HG03095 (cell line): ENCODE measurements at regions not wholly inside any gene's neighbourhood (a gene's known extent, or its start where the extent isn't known, plus 50 kb on each side); places are given as distances from the start of the nearest gene placed in this dataset.
"Not testable (repeated sequence)": the region's sequence is repeated elsewhere in the genome, so short reads cannot be mapped to it uniquely, and the experiment has no call there.

Experiments
- ATAC-seq: cut with Tn5 transposase; IDR thresholded peaks from one replicate; pipeline ENCODE4 v1.9.1; 2021; ENCODE audit warnings: moderate library complexity; ENCODE audit not compliant: unreplicated experiment

DNA sequence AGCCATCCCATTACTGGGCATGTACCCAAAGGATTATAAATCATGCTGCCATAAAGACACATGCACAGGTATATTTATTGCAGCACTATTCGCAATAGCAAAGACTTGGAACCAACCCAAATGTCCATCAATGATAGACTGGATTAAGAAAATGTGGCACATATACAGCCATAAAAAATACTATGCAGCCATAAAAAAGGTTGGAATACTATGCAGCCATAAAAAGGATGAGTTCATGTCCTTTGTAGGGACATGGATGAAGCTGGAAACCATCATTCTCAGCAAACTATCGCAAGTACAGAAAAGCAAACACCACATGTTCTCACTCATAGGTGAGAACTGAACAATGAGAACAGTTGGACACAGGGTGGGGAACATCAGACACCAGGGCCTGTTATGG is 151.5 kb downstream of the PLK2 start:
- ATAC-seq, result not testable (repeated sequence)

DNA sequence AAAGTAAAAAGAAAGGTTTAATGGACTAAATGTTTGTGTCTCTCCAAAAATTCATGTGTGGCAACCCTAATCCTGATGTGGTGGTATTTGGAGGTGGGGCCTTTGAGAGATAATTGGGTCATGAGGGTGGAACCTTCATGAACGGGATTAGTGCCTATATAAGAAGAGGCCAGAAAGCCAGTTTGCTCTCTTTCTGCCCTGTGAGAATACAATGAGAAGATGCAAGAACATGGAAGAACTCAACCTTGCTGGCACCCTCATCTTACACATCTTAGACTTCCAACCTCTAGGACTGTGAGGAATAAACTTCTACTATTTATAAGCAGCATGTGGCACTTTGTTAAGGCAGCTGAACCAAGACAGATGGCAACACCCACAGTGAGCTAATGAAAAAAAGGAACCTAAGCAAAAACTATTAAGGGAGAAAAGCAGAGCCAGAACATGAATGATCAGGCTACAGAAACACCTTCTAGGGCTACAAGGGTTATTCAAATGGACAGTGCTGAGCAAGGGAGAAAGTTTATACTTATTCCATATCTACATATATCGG is 159.5 kb downstream of the PLK2 start:
- no peak for ATAC-seq

DNA sequence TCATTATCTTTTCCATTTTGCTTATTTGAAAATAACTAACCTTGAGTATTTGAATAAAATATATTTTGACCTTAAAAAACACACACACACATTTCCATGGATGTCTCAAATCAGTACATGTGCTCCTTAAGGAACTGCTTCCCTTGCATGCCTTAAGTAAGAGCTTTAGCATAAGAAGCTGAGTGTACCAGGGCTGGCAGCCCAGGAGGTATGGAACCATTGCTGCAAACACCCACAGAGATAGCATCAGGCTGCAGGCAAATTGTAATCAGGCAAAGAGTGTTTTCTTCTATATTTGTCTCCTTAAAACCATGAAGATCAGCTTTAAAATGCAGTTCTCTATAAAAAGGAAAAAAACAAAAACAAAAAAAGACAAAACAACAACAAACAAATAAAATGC is 160.6 kb downstream of the PLK2 start:
- ATAC-seq, result no peak

DNA sequence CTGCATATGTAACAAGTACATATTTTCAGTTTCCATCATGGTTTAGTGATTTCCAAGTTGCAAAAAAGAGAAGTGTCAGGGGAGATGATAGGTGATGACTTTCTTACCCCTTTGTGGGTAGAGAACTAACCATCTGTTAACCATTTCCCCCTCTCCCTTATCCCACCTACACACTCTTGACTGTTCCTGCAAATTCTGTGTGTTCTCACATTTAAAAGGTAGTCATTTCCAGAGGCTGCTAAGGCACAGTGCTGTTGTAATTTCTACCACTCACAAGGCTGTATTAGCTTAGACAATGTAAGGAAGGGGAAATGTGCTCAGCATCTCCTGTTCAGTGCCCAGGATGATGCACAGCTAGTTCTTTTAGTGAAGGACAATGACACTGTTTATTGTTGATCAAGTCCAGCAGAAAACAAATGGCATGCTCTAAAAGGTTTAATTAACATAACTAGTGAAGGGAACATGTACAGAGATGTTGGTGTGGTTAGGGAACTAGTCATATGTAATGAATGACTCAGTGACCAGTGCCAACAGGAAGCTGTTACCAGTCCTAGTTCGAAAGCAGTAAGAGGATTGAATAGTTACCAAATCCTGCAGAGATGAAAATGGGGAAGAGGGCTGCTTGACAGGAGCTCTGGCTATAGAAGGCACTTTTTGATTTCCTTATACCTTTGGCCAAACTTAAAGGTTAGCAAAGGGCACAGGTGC is 165.1 kb downstream of the PLK2 start:
- peak; percentile 46 for ATAC-seq

DNA sequence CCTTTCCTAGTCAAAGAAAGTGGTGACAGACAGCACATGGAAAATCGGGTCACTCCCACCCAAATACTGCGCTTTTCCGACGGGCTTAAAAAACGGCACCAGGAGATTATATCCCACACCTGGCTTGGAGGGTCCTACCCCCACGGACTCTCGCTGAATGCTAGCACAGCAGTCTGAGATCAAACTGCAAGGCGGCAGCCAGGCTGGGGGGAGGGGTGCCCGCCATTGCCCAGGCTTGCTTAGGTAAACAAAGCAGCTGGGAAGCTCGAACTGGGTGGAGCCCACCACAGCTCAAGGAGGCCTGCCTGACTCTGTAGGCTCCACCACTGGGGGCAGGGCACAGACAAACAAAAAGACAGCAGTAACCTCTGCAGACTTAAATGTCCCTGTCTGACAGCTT is 171.6 kb downstream of the PLK2 start:
- not testable (repeated sequence) for ATAC-seq

DNA sequence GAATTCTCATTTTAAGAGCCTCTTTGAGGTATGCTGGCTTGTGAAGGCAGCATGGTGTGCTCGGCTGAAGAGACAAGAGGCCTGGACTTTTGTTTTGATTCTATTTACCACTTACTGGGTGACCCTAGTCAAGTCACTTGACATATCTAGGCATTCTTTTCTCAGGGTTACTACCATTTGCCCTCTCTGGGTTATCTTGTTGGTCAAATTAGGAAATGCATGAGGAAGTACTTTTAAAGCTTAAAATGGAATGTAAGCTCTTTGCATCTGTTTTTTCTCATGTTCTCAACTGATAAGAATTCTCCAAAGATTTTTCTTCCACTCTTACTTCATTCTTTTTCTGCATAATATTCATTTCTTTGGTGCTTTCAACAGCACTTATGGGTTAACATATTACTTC is 173.1 kb downstream of the PLK2 start:
- no peak for ATAC-seq

DNA sequence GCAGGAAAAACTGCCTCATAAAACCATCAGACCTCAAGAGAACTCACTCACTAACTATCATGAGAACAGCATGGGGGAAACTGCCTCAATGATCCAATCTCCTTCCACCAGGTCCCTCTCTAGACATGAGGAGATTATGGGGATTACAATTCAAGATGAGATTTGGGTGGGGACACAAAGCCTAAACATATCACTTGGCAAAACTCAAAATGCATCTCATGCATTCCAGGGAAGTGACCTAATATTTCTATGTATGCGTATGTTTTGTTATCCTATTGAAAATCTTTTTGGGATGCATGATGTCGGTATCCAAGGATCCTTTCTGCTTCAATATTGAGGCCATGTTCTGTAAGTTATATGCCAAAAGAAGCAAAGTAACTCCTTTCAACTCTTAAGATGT is 174.0 kb downstream of the PLK2 start:
- ATAC-seq, result no peak

DNA sequence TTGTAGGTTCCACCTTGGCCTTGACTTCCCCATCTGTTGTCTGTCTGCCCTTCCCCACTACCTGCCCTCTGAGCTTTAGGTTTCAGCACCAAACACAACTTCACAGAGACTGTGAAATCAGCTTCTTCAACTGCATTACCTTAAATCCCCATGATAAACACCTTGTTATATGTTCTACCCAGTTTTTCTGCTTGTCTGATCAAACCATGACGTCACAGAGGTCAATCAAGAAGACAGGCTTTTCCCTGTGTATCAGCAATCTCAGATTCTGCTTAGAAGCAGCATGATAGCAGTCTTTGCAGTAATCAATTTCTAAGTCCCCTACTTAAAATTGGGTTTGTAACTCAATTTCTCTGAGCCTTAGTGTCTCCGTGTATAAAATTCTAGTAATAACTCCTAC is 175.0 kb downstream of the PLK2 start:
- ATAC-seq, result no peak

DNA sequence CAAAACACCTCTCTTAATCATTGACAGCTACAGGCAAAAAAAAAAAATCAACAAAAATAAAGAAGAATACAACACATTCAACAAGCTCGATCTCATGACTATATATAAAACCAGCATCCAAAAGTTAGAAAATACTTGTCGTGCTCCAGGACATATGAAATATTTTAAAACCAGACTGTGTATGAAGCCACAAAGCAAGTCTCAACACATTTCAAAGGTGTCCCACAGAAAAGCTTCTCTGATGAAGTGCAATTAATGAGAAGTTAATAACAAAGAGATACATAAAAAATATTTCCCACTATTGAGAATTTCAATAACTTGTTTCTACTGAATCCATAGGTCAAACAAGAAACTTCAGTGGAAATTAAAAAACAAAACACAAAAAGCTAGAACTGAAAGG is 178.7 kb downstream of the PLK2 start:
- ATAC-seq, result no peak

DNA sequence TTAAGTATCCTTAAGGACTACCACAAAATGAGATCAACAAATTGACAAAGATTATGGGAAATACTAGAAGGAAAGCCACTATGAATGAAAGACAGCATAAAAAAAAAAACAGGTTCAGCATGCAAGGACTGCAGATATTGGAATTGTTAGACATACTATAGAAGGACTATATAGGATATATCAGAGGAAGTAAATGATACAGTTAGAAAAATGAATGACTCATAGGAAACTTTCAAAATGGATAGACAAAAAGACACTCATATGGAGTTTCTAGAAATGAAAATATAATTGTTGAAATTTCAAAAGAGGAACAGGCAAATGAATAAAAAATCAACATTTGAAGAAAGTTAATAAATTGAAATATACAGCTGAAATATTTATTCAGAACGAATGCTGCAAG is 180.6 kb downstream of the PLK2 start:
- ATAC-seq, result no peak

DNA sequence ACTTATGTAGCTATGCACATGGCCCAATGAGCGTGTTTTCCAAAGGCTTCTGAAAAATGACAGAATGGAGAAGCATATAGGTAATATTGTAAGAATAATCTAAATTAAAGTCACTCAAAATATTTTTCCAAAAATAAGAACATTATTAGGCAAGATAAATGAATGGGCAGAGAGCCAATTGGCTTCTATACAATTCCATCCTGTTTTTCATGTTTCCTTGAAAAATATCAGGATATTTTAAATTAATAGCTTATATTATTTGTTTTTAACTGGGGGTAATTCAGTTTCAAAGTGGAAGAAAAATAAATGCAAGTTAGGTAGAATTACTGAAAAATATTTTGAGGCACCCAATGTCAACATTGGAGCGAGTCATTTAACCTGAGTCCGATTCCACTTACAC is 183.5 kb downstream of the PLK2 start:
- no peak for ATAC-seq

DNA sequence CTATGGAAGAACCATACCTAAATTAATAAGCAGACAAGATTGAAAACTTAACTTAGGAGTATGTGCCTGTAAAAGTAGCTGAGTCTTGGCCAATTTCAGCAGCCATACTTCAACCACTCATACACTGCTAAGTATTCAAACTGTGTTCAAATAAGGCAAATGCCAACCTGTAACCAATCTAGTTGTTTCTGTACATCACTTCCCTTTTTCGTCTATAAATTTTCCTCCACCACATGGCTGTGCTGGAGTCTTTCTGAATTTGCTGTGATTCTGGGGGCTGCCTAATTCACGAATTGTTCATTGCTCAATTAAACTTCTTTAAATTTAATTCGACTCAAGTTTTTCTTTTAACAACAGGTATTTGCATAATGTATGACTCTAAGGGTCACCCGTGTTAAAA is 184.4 kb downstream of the PLK2 start:
- ATAC-seq, result no peak

DNA sequence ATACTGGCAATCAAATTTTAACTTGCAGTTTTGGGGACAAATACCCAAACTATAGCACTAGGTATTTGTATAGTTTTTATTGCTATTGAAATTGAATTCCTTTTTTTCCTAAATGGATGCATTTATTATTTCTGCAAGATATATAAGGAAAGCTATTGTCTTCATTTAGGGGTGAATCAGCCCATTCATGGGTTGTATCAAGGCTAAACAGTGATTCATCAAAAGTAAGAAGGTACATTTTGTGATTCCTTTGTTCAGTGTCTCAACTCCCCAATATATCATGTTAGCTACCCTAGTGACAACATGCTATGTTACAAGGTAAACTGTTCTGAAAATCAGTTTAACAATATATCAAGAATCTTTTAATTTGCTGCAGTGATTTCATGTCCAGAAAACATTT is 185.7 kb downstream of the PLK2 start:
- no peak for ATAC-seq

DNA sequence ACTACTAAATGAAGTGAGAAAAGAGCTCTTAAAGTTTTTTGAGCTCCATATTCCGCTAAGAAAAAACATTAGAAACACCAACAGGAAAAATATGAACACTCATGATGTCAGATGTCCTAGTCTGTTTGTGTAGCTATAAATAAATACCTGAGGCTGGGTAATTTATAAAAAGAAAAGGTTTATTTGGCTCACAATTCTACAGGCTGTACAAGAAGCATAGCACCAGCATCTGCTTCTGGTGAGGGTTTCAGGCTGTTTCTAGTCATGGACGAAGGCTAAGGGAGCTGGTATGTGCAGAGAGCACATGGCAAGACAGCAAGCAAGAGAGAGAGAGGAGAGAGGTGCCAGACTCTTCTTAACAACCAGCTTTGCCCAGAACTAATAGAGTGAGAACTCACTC is 186.2 kb downstream of the PLK2 start:
- no peak for ATAC-seq

DNA sequence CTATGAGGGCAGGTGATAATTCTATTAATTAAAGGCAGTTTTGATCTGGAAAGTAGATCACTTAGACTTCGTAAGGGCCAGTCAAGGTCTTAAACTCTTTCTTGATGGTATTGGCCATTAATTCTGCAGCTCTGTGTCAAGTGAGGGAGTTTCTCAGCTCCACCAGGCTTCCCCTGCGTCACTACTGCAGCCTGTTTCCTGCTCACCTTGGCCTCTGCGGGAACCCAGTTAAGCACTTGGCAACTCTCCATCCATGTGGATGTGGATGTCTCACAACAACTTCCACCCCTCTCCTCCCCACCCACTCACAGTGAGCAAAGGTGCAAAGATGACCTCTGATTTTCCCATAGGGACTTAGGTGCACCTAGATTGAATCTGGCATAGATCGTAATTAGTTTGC is 191.6 kb downstream of the PLK2 start:
- ATAC-seq, result no peak

DNA sequence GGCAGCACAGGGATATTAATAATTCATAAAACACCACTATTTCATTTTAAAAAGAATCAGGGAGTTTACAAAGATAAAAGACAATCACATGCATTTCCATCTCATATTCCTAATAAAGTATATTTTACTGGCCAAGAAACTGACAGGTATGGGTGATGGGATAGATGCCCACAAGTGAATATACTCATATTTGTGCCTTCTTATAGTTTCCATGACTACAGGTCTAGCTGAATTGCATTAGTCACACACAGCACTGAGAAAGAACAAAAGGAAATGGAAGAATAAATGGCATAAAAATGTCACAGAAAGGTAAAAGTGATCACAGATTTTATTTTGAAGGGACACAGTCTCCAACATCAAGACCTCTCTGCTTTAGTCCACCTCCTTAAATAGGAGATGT is 193.5 kb downstream of the PLK2 start:
- no peak for ATAC-seq

DNA sequence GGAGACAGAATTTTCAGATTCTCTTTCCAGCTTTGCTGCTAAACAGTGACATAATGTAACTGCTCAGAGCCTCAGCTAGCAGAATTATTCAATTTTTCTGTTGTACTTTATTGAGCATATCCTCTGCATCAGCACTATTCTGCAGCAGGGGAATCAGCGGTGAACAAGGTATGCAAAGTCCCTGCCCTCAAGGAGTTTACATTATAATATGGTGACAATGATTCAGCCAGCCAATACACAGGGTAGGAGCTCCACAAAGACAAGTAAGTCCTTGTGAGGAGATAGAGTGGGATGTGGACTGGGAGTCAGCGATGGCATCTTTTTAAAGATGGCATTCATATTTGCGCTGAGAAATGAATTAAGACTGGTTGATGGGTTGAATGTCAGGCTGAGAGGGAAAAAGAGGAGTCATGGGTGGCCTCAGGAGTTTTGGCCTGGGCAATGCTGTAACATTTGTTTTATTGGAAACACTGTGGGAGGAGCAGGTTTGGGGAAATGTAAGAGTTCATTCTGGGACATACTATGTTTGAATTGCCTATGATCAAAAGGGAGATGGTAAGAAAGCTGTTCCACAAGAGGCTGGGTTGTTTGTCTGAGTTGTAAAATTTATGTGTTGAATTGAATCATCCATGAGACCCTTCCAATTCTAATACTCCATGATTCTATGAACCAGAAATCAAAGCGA is 194.5 kb downstream of the PLK2 start:
- ATAC-seq, result no peak

DNA sequence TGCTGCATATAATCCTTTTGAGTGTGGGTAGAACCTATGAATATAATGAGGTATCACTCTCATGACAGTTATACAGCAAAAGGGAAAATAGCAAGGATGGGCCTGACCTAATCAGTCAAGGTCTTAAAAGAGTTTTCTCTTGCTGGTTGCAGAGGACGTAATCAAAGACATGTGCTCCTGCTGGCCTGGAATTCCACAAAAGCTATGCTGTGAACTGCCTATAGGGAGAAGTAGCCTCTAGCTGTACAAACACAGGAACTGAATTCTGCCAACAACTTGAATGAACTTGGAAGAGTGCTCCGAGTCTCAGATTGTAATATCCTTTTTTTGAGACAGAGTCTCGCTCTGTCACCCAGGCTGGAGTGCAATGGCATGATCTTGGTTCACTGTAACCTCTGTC is 195.6 kb downstream of the PLK2 start:
- ATAC-seq, result no peak

DNA sequence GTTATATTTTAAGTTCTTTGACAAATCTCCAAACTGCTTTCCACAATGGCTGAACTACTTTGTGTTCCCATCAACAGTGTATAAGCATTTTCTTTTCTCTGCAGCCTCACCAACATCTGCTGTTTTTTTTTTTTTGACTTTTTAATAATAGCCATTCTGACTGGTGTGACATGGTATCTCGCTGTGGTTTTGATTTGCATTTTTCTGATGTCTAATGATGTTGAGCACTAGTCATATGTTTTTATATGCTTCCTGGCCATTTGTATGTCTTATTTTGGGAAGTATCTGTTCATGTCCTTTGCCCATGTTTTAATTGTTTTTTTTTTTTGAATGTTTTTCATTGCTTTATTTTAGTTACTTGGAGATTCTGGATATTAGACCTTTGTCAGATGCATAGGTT is 196.6 kb downstream of the PLK2 start:
- ATAC-seq, result no peak

DNA sequence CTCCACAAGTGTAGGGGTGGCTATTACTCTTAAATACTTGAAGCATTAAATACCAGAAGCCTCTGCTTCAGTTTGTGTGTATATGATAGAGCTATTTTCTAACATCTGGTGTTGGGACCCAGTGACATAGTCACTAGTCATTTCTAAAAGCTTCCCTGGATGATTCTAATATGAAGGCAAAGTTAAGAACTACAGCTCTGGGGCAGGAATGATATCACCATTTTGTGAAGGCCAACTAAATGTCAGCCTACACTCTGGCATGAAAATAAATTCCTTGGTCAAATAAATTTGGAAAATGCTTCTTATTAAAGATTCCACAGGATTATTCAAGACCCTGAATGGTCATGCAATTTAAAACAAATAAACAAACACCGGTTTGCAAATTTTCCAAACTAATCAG is 197.7 kb downstream of the PLK2 start:
- ATAC-seq, result no peak

DNA sequence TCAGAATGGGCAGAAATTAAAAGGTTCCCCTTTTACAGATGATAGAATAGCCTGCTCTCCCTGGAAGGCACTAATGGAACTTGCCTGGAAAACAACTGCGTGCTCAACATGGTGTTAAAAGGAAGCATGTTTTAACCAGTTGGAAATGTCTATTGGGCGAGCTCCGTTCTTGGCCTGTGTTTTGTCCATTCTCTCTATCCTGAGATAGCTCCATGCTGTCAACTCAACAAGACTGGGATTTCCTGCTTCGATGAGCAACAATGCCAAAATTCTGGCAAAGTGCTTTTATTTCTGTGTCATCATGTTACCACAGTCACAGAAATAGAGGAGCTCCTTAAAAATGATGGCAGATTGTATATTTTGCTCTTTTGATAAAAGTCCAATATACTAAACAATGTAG is 198.3 kb downstream of the PLK2 start:
- ATAC-seq, result no peak

DNA sequence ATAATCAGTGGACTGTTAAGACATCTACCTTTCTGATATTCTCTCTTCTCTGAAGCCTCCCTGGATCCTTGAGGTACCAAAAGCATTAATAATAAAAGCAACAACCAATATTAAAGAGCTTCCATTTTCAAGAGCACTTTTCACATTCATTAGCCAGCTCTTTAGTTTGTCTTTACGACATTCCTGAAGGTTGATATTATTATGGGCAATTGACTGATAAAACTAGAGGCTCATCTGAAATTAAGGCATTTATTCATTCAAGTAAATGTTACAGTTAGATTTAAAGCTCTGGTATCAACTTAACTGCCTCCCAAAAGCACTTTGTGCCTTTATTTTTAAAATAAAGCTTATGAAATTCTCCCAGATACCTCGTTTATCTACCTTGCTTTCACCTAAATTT is 199.6 kb downstream of the PLK2 start:
- ATAC-seq, result no peak

DNA sequence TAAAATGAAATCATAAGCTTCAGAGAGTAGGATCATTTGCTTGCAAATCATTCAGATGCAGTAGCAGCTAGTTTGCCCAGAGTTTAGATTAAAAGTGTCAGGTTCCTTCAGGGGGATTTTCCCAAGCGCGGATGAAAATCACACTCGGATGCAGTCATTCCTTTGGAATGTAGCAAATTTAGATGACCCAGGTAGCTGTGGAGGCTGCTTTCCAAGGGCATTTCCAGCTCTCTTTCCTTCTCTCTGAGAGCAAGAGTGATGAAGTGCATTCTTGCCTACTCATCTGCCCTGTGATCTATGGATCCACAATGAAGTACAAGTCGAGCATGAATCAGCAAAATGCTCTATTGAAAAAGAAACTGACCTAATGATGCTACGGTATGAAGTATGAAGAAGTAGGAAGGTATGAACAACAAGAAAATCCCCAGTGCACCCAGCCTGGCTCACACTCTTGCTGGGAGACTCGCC is 200.2 kb downstream of the PLK2 start:
- no peak for ATAC-seq
